HEK293T (cell line): ENCODE measurements at regions not wholly inside any gene's neighbourhood (a gene's known extent, or its start where the extent isn't known, plus 50 kb on each side); places are given as distances from the start of the nearest gene placed in this dataset.

Experiments used
- ARNT ChIP-seq: fragments of 450-650 bp; IDR thresholded peaks from 2 replicates; pipeline ENCODE4 v1.6.1; 2017; ENCODE audit warnings: mild to moderate bottlenecking
- BHLHE40 ChIP-seq: fragments of 450-650 bp; IDR thresholded peaks from 2 replicates; pipeline ENCODE4 v1.6.1; 2016; ENCODE audit warnings: mild to moderate bottlenecking, moderate library complexity, borderline replicate concordance
- ELF4 ChIP-seq: fragments of 450-650 bp; IDR thresholded peaks from 2 replicates; pipeline ENCODE4 v1.6.1; 2017; ENCODE audit warnings: antibody characterized with exemption
- FOXA1 ChIP-seq: fragments of 450-650 bp; IDR thresholded peaks from 2 replicates; pipeline ENCODE4 v1.6.1; 2016; ENCODE audit warnings: mild to moderate bottlenecking
- FOXK2 ChIP-seq: fragments of 450-650 bp; IDR thresholded peaks from 2 replicates; pipeline ENCODE4 v1.6.1; 2016; ENCODE audit warnings: mild to moderate bottlenecking
- FOXM1 ChIP-seq: fragments of 450-650 bp; IDR thresholded peaks from 2 replicates; pipeline ENCODE4 v1.6.1; 2017; ENCODE audit warnings: mild to moderate bottlenecking, borderline replicate concordance
- HDGF ChIP-seq: fragments of 450-650 bp; IDR thresholded peaks from 2 replicates; pipeline ENCODE4 v1.6.1; 2017; ENCODE audit warnings: antibody characterized with exemption, borderline replicate concordance
- L3MBTL2 ChIP-seq: fragments of 450-650 bp; conservative IDR thresholded peaks from 2 replicates; pipeline ENCODE4 v1.6.1; 2016; ENCODE audit warnings: mild to moderate bottlenecking
- LEF1 ChIP-seq: fragments of 450-650 bp; IDR thresholded peaks from 2 replicates; pipeline ENCODE4 v1.6.1; 2017; ENCODE audit warnings: mild to moderate bottlenecking, borderline replicate concordance
- NFRKB ChIP-seq: fragments of 450-650 bp; IDR thresholded peaks from 2 replicates; pipeline ENCODE4 v1.6.1; 2016; ENCODE audit warnings: mild to moderate bottlenecking, moderate library complexity
- PKNOX1 ChIP-seq: fragments of 450-650 bp; IDR thresholded peaks from 2 replicates; pipeline ENCODE4 v1.6.1; 2016
- SP1 ChIP-seq: fragments of 450-650 bp; IDR thresholded peaks from 2 replicates; pipeline ENCODE4 v1.6.1; 2017
- SUZ12 ChIP-seq: fragments of 450-650 bp; IDR thresholded peaks from 2 replicates; pipeline ENCODE4 v1.6.1; 2016; ENCODE audit warnings: mild to moderate bottlenecking
- TARDBP ChIP-seq: fragments of 450-650 bp; IDR thresholded peaks from 2 replicates; pipeline ENCODE4 v1.6.1; 2016

- TF ChIP-seq PKNOX1 = no peak
- TF ChIP-seq ARNT = no peak
- TF ChIP-seq FOXA1 = no peak
- TF ChIP-seq BHLHE40 = no peak
- TF ChIP-seq SP1 = no peak
- no peak for TF ChIP-seq TARDBP
- no peak for TF ChIP-seq HDGF
- no peak for TF ChIP-seq SUZ12
- TF ChIP-seq NFRKB = no peak
- TF ChIP-seq FOXK2 = no peak
- TF ChIP-seq FOXM1 = no peak
- TF ChIP-seq ELF4 = no peak
- no peak for TF ChIP-seq LEF1
- TF ChIP-seq L3MBTL2 = no peak
These were observed 63.3 kb downstream of the POU4F1 start for GRCh38 chr13:78540058-78540457.
